ENCODE measurements at regions not wholly inside any gene's neighbourhood (a gene's known extent, or its start where the extent isn't known, plus 50 kb on each side); places are given as distances from the start of the nearest gene placed in this dataset.

GRCh38 chr4:175459571-175459970, 352.5 kb downstream of the GPM6A start:
- TF ChIP-seq CTCF (IDR thresholded peaks at IDR 0.05; ENCODE audit: low read depth, low read length, missing control alignments), result no peak
- no peak for DNase-seq (ENCODE audit: extremely low read depth, low read depth)
- no peak overlapping the region for H3K4me3 ChIP-seq (replicated peaks; ENCODE audit: low read depth, low read length)

- TF ChIP-seq CTCF (IDR thresholded peaks at IDR 0.05; ENCODE audit: low read depth, low read length, missing control alignments), result no peak
- no peak overlapping the region for H3K4me3 ChIP-seq (replicated peaks; ENCODE audit: low read depth, low read length)
- DNase-seq (ENCODE audit: extremely low read depth, low read depth), result no peak
Measured at GRCh38 chr4:175460414-175460813, 351.6 kb downstream of the GPM6A start.

- no peak overlapping the region for H3K4me3 ChIP-seq (replicated peaks; ENCODE audit: low read depth, low read length)
- DNase-seq (ENCODE audit: extremely low read depth, low read depth), result no peak
- TF ChIP-seq CTCF (IDR thresholded peaks at IDR 0.05; ENCODE audit: low read depth, low read length, missing control alignments), result no peak
Measured at GRCh38 chr4:175469514-175469913, 342.6 kb downstream of the GPM6A start.

- DNase-seq (ENCODE audit: extremely low read depth, low read depth), result no peak
- H3K4me3 ChIP-seq (replicated peaks; ENCODE audit: low read depth, low read length), result no peak overlapping the region
- TF ChIP-seq CTCF (IDR thresholded peaks at IDR 0.05; ENCODE audit: low read depth, low read length, missing control alignments), result no peak
Measured at GRCh38 chr4:175470131-175470530, 341.9 kb downstream of the GPM6A start.

- TF ChIP-seq CTCF (IDR thresholded peaks at IDR 0.05; ENCODE audit: low read depth, low read length, missing control alignments), result no peak
- no peak for DNase-seq (ENCODE audit: extremely low read depth, low read depth)
- no peak overlapping the region for H3K4me3 ChIP-seq (replicated peaks; ENCODE audit: low read depth, low read length)
Measured at GRCh38 chr4:175480404-175480803, 331.7 kb downstream of the GPM6A start.

- no peak overlapping the region for H3K4me3 ChIP-seq (replicated peaks; ENCODE audit: low read depth, low read length)
- no peak for TF ChIP-seq CTCF (IDR thresholded peaks at IDR 0.05; ENCODE audit: low read depth, low read length, missing control alignments)
- no peak for DNase-seq (ENCODE audit: extremely low read depth, low read depth)
Measured at GRCh38 chr4:175499735-175500352, 312.2 kb downstream of the GPM6A start.

GRCh38 chr4:175504318-175504717, 307.7 kb downstream of the GPM6A start:
- H3K4me3 ChIP-seq (replicated peaks; ENCODE audit: low read depth, low read length), result no peak overlapping the region
- no peak for TF ChIP-seq CTCF (IDR thresholded peaks at IDR 0.05; ENCODE audit: low read depth, low read length, missing control alignments)
- DNase-seq (ENCODE audit: extremely low read depth, low read depth), result no peak
